NCI-H510A treated with DMSO at 0.1 percent for 48 hours (cell line): ENCODE measurements at regions not wholly inside any gene's neighbourhood (a gene's known extent, or its start where the extent isn't known, plus 50 kb on each side); places are given as distances from the start of the nearest gene placed in this dataset.
A peak's percentile ranks its signal among the peaks of the same experiment; 100 is the strongest.

Experiments used
- DNase-seq: peaks from one replicate; lab custom pipeline; 2025; lab: John Stamatoyannopoulos, UW

GRCh38 chr14:38063711-38064320 is 143.9 kb upstream of the SSTR1 start:
- DNase-seq = no peak

DNA sequence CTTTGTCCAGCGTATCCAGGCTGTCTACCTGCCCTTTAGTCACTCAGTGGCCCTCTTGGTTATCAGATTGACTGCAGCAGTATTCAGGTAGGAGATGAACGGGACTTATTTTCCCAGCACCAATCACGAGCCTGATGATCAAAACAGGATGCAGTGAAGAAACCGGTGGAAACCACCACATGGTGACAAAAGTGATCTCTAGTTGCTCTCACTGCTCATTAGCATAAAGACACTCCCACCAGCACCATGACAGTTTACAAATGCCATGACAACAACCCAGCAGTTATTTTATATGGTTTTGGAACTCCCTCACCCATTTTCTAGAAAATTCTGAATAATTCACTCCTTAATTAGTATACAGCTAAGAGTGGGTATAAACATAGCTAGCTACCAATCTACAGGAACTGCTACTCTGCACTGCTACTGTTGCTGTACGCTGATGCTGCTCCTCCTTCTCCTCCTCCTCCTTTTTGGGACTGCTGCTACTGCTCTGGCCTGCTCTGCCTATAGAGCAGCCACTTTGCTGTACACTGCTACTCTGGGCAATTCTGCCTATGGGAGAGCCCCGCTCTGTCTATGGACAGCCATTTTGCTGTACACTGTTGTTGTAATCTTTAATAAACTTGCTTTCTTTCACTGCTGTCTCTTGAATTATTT is 142.5 kb upstream of the SSTR1 start:
- DNase-seq = no peak

DNA sequence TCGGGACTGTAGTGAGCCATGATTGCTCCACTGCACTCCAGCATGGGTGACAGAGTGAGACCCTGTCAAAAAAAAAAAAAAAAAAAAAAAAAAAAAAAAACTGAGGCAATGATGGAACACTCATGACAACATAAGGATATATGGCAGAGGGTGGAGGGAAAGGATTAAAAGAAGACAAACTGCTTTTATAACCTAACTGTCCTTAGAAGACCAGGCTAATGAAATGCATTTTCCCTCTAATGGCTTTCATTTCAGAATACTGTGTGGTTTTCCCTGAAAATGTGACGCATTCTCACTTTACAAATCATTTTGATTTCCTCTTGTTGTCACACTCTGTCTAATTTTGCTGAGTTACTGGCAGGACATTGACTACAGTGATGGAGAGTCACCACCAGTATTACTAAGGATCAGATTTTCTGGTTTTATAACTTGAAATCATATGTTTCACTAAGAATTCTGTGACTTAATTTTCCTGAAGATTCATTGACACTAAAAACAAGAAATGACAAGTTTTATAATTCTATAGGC is 137.6 kb upstream of the SSTR1 start:
- DNase-seq = no peak

DNA sequence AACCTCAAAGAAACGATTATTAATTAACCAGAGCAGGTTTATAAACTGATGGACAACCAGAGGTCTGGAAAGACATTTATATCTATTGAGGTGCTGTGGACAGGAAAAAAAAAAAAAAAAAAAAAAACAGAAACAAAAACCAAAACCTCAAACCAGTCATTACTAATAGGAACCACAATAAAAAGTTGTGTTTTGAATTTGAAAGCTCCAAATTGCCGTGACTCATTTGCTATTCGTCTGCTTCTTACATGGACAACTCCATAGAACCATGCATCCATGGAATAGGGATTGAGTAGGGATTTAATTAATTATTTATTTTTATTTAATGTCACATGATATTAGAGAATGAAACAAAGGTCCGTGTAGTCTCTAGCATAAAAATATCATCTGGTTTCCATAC is 134.1 kb upstream of the SSTR1 start:
- DNase-seq = no peak

- DNase-seq = no peak
Measured at GRCh38 chr14:38074081-38074480, 133.6 kb upstream of the SSTR1 start.

GRCh38 chr14:38074754-38075153 is 132.9 kb upstream of the SSTR1 start:
- DNase-seq = no peak

DNA sequence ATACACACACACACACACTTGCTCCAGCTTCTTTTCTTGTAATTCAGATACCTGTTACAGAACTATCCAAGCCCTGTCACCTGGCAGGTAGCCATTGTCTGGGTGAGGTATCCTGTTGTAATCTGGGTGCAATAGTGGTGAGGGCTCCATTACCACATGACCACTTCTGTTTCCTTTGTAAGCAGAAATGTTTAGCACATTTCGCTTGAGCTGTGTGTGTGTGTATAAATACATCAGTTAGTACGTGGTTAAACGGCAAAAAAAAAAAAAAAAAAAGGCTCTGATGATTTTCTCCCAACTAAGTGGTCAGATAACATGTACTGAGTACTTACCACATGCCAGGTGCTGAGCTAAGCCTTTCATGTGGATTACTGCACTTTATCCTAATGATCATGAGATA is 129.3 kb upstream of the SSTR1 start:
- DNase-seq = peak; percentile 61

- no peak for DNase-seq
Measured at GRCh38 chr14:38079268-38079667, 128.4 kb upstream of the SSTR1 start.

GRCh38 chr14:38079886-38080285 is 127.8 kb upstream of the SSTR1 start:
- no peak for DNase-seq

DNA sequence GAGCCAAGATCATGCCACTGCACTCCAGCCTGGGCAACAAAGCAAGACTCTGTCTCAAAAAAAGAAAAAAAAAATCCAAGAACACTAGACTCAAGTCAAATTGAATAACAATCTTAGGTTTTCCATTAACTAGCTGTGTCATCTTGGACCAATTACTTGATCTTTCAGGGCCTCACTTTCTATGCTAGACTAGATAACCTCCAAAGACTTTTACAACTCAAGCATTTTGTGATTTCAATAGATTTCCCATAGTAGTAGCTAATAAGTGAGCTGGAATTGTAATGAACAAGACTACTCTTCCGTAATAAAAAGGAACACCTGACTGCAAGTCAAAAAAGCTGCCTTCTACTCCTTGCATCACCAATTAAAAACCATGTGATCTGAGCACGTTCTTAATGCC is 127.0 kb upstream of the SSTR1 start:
- DNase-seq = no peak

DNA sequence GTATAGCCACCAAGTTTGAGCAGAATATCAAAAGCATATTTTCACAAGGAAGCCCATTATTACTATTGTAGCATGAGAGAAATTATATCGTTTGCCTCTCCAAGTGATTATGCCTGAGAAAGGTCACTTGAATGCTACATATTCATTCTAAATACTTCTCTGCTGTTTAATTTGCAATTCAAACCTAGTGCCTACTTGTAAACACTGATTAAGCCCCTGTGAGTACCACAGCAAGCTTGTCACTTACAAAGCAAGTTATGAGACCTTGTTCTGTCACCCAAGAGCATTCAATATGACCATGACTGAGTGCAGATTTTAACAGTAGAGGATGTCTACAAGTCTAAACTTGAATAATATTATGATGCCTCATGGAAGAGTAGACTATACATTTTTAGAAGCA is 124.7 kb upstream of the SSTR1 start:
- DNase-seq = peak; percentile 18

- no peak for DNase-seq
Measured at GRCh38 chr14:38089123-38089522, 118.6 kb upstream of the SSTR1 start.

- no peak for DNase-seq
Measured at GRCh38 chr14:38090506-38090905, 117.2 kb upstream of the SSTR1 start.

- DNase-seq = no peak
Measured at GRCh38 chr14:38098074-38098836, 109.4 kb upstream of the SSTR1 start.

GRCh38 chr14:38101679-38102078 is 106.0 kb upstream of the SSTR1 start:
- no peak for DNase-seq

- no peak for DNase-seq
Measured at GRCh38 chr14:38103542-38104225, 104.0 kb upstream of the SSTR1 start.

DNA sequence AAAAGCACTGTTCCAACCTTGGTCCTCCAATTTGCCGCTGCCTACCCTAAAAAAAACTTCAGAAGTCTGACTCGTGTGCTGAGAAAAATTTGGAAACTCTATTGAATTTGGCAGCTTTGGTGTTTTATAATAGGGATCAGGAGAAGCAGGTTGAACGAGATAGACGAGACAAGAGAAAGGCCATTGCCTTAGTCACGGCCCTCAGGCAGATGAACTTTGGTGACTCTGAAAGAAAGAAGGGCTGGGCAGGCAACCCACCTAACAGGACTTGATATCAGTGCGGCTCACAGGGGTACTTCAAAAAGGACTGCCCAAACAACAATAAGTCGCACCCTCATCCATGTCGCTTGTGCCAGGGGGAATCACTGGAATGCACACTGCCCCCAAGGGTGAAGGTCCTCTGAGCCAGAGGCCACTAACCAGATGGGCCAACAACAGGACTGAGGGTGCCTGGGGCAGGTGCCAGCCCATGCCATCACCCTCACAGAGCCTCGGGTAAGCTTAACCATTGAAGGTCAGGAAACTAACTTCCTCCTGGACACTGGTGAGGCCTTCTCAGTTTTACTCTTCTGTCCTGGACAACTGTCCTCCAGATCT is 102.5 kb upstream of the SSTR1 start:
- DNase-seq = no peak

- DNase-seq = no peak
Measured at GRCh38 chr14:38107216-38107631, 100.5 kb upstream of the SSTR1 start.

- no peak for DNase-seq
Measured at GRCh38 chr14:38108681-38109080, 99.0 kb upstream of the SSTR1 start.

GRCh38 chr14:38110258-38110657 is 97.4 kb upstream of the SSTR1 start:
- DNase-seq = no peak

DNA sequence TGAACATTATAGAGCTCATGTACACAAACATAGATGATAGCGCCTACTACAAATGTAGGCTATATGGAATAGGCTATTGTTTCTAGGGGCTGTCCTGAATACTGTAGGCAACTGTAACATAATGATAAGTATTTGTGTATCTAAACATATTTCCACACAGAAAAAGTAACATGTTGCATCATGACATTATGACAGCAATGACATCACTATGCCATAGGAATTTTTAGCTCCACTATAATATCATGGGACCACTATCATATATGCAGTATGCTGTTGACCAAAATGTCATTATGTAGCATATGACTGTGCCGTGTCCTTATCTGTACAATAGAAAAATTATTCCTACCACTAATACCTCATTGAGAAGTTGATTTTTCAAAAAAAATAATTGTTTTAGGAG is 96.7 kb upstream of the SSTR1 start:
- no peak for DNase-seq

- DNase-seq = no peak
Measured at GRCh38 chr14:38113546-38113945, 94.2 kb upstream of the SSTR1 start.
